Right lobe of liver (tissue), 6 donors: ENCODE measurements at regions not wholly inside any gene's neighbourhood (a gene's known extent, or its start where the extent isn't known, plus 50 kb on each side); places are given as distances from the start of the nearest gene placed in this dataset.

Experiments
- ATAC-seq, 4 donors: fragments of 200-7000 bp; cut with Tn5 transposase; one replicate each; pipeline ENCODE4 v1.9.1; 2020; ENCODE audit warnings: mild to moderate bottlenecking in 4 of 4, moderate library complexity in 4 of 4
- DNase-seq, 3 donors: peaks; one replicate each; pipeline ENCODE4 v3.0.0-alpha.2; 2020
- H3K27ac ChIP-seq, 3 donors: fragments of 200-600 bp; one replicate each; pipeline ENCODE4 v1.8.0; 2022
- H3K27me3 ChIP-seq, 2 donors: fragments of 200-600 bp; one replicate each; pipeline ENCODE4 v1.8.0; 2022
- H3K36me3 ChIP-seq, 4 donors: fragments of 200-600 bp; sonication (generic) in 1 of 4; one replicate each; pipeline versions ENCODE4 v1.5.1 to v1.8.0; 2017 to 2022; ENCODE audit warnings: control low read depth in 1 of 4
- H3K4me1 ChIP-seq, 4 donors: fragments of 200-600 bp; sonication (generic) in 1 of 4; one replicate each; pipeline versions ENCODE4 v1.5.1 to v1.8.0; 2017 to 2022; ENCODE audit warnings: control low read depth in 1 of 4
- H3K4me3 ChIP-seq, 3 donors: fragments of 200-600 bp; one replicate each; pipeline ENCODE4 v1.8.0; 2022
- H3K9me3 ChIP-seq, 4 donors: fragments of 200-600 bp; sonication (generic) in 1 of 4; one replicate each; pipeline versions ENCODE4 v1.5.1 to v1.8.0; 2017 to 2022; ENCODE audit warnings: control low read depth in 1 of 4
- POLR2A ChIP-seq: fragments of 450-650 bp; IDR thresholded peaks from one replicate; pipeline ENCODE4 v1.6.1; 2017; ENCODE audit warnings: antibody characterized with exemption, mild to moderate bottlenecking
- WGBS: methylation state at CpG from one replicate; pipeline ENCODE4 v1.1.6; 2018; ENCODE audit warnings: low coverage, low lambda C conversion rate; ENCODE audit not compliant: insufficient coverage; ENCODE audit errors: missing lambda C conversion rate; 5-methylcytosine and 5-hydroxymethylcytosine counted together
- intact Hi-C, 2 donors: fragments of 100-400 bp; cut with DNase I; formaldehyde crosslinking; loops; one replicate each; pipeline versions ENCODE4 v1.11.2 to v1.14.1; 2022
- TF ChIP-seq, protein P1 (sequence below), 4 donors: fragments of 200-600 bp in 3 of 4; fragments of 450-650 bp in 1 of 4; IDR thresholded peaks; one replicate each; pipeline versions ENCODE4 v1.5.1 to v1.8.0; 2016 to 2022; ENCODE audit warnings: antibody characterized with exemption in 4 of 4, mild to moderate bottlenecking in 2 of 4
- donor health status: DM: no; HTN: yes; CAD: no.
- donor health status: DM: no; HTN: no; CAD: no.
- donor health status: DM: no; HTN: no; CAD: no.
- donor health status: DM: no; HTN: yes; CAD: no.
- donor health status: DM: no; HTN: yes; CAD: no.

DNA sequence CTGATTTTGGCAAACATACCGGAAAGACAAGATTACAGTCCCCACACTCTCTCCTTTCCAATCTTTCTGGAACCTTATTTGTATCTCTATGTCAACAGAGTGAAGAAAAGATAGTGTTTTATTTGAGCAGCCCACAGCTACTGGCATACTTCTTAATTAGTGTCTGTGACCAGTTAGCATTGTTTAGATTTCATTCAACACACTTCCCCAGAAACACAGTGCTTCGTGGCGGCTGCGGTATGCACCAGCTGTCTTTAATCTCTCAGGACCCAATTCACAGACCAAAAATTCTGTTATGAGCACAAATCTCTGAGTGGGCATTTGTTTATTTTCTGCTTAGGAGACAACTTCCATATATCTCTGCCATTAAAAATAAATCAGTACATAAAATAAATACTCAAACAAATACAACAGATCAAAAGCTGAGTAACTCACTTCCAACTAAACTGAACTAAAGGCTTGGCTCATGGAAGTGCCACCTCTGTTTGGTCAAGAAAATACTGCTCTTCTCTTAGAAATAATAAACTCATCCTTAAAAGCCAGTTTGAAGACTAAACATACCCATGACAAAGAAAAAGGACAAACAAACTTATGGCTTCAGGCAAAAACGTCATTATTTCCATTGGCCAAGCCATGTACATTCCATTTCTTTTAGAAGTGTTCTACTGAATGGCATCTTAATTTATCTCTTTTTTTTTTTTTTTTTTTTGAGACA, 392.4 kb downstream of the TXNL1 start:
- no peaks in the 10 kb centered on the region for H3K36me3 ChIP-seq
- H3K9me3 ChIP-seq: no peaks in the 10 kb centered on the region
- DNase-seq (no peak), ATAC-seq (no peak)
- TF ChIP-seq, protein P1, sequence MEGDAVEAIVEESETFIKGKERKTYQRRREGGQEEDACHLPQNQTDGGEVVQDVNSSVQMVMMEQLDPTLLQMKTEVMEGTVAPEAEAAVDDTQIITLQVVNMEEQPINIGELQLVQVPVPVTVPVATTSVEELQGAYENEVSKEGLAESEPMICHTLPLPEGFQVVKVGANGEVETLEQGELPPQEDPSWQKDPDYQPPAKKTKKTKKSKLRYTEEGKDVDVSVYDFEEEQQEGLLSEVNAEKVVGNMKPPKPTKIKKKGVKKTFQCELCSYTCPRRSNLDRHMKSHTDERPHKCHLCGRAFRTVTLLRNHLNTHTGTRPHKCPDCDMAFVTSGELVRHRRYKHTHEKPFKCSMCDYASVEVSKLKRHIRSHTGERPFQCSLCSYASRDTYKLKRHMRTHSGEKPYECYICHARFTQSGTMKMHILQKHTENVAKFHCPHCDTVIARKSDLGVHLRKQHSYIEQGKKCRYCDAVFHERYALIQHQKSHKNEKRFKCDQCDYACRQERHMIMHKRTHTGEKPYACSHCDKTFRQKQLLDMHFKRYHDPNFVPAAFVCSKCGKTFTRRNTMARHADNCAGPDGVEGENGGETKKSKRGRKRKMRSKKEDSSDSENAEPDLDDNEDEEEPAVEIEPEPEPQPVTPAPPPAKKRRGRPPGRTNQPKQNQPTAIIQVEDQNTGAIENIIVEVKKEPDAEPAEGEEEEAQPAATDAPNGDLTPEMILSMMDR (IDR thresholded peaks at IDR 0.05): no peak
- TF ChIP-seq POLR2A: no peak
- no peaks in the 10 kb centered on the region for H3K4me1 ChIP-seq
- no peaks in the 10 kb centered on the region for H3K27me3 ChIP-seq
- H3K27ac ChIP-seq: no peak overlapping the region
- no peak overlapping the region for H3K4me3 ChIP-seq
- intact Hi-C loops: no loop called here
- 27% methylated on average over 5 of the region's 5 CpGs for WGBS

DNA sequence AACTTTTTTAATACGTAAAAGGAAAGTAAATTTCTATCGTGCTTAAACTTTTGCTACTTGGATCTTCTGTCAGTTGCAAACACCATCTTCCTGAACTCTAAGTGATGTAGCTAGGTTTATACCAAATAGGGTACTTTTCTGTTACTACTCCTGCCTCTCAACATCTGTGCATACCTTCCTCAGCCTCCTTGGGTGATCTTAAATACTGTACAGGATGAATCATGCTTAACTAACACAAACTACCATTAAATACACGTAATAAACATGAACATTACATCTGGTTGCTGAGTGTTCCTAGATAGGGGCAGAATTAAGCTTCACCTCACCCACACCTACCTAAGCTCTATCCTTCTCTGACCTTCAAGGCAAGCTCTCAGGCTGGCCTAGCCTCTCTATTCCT, 398.0 kb downstream of the TXNL1 start:
- TF ChIP-seq, protein P1 (IDR thresholded peaks at IDR 0.05): no peak
- TF ChIP-seq POLR2A: no peak
- WGBS: 74% methylated on average over 3 of the region's 3 CpGs
- intact Hi-C loops: no loop called here
- no peaks in the 10 kb centered on the region for H3K9me3 ChIP-seq
- H3K4me3 ChIP-seq: no peak overlapping the region
- no peak overlapping the region for H3K27ac ChIP-seq
- H3K27me3 ChIP-seq: no peaks in the 10 kb centered on the region
- DNase-seq (no peak), ATAC-seq (no peak)
- H3K4me1 ChIP-seq: no peaks in the 10 kb centered on the region
- no peaks in the 10 kb centered on the region for H3K36me3 ChIP-seq

- Histone ChIP-seq H3K4me1 (no peaks in the 10 kb centered on the region), H3K27me3 (no peaks in the 10 kb centered on the region), H3K9me3 (no peaks in the 10 kb centered on the region), H3K4me3 (no peak overlapping the region), H3K27ac (no peak overlapping the region), H3K36me3 (no peaks in the 10 kb centered on the region)
- WGBS: 69% methylated on average over 3 of the region's 3 CpGs
- TF ChIP-seq POLR2A: no peak
- TF ChIP-seq, protein P1 (IDR thresholded peaks at IDR 0.05): no peak
- DNase-seq (no peak), ATAC-seq (no peak)
- intact Hi-C loops: no loop called here
Measured at GRCh38 chr18:56238576-56238975, 399.8 kb downstream of the TXNL1 start.

DNA sequence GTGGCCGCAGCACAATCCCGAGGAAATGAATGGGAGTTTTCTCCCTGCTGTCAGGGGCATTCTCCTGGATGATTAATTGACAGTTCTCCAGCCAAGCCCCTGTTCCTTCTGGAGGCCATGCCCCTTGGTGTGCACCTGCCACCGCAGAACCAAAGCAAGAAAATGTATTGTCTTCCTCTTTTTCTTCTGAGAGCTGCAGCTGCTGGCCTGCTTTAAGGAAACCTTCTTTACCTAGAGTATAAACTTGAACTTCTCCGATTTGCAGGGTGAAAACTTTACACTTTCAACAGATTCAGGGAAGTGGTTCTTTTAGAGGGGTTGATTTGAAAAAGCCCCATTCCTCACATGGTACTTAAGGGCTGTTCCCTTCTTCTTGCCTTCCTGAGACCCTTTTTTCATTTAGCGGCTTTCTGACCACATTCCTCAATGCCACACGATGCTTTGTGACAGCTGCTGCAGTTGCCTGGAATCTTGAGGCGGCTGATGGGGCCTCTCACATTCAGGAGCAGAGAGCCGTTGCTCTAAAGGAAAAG, 402.8 kb downstream of the TXNL1 start:
- H3K4me3 ChIP-seq: no peak overlapping the region
- 42% methylated on average over 7 of the region's 8 CpGs for WGBS
- no peaks in the 10 kb centered on the region for H3K9me3 ChIP-seq
- H3K36me3 ChIP-seq: no peaks in the 10 kb centered on the region
- no peak for ATAC-seq
- TF ChIP-seq, protein P1 (IDR thresholded peaks at IDR 0.05): no peak
- no peak for TF ChIP-seq POLR2A
- no peaks in the 10 kb centered on the region for H3K4me1 ChIP-seq
- no peak for DNase-seq
- H3K27me3 ChIP-seq: no peaks in the 10 kb centered on the region
- no peak overlapping the region for H3K27ac ChIP-seq
- intact Hi-C loops: no loop called here
